ENCODE measurements at regions not wholly inside any gene's neighbourhood (a gene's known extent, or its start where the extent isn't known, plus 50 kb on each side); places are given as distances from the start of the nearest gene placed in this dataset.

- TF ChIP-seq GATA2 (IDR thresholded peaks at IDR 0.05; ENCODE audit: low read depth, low read length), result no peak
- no peak for TF ChIP-seq GATA3 (IDR thresholded peaks at IDR 0.05; ENCODE audit: low read depth, low read length)
Measured at GRCh38 chr12:131309700-131310099, 356.0 kb downstream of the ADGRD1 start.
